HT1080 (cell line): ENCODE measurements at regions not wholly inside any gene's neighbourhood (a gene's known extent, or its start where the extent isn't known, plus 50 kb on each side); places are given as distances from the start of the nearest gene placed in this dataset.
"Not testable (repeated sequence)": the region's sequence is repeated elsewhere in the genome, so short reads cannot be mapped to it uniquely, and the experiment has no call there.

Experiments used
- DNase-seq: peaks from one replicate; pipeline ENCODE4 v3.0.0-alpha.2; 2015; ENCODE audit warnings: low read depth

DNA sequence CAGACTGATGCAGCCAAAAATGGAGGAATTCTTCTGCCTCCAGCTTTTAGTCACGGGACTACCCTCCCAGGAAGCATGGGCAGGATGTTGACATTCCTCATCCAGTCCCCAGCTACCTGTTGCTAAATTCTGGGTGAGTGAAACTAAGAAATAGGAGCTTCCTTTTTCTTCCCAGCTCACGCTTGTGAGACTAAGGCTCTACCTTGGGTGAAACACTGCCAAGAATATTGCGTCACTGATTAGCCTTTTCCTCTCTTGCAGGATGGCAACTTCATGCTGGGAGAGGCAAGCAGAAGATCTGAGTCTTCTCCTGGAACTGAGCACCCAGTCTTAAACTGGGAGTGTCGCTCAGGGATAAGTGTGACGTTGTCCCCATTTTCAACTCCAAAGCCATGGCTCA, 59.7 kb downstream of the RNU2-63P start:
- DNase-seq = not testable (repeated sequence)

- not testable (repeated sequence) for DNase-seq
Measured at GRCh38 chr2:87949008-87949407, 67.3 kb downstream of the RNU2-63P start.

- not testable (repeated sequence) for DNase-seq
Measured at GRCh38 chr2:87946644-87947370, 69.5 kb downstream of the RNU2-63P start.

GRCh38 chr2:87939299-87939698, 77.0 kb downstream of the RNU2-63P start:
- not testable (repeated sequence) for DNase-seq

- DNase-seq = not testable (repeated sequence)
Measured at GRCh38 chr2:87919023-87919665, 93.5 kb upstream of the RGPD2 start.

- DNase-seq = not testable (repeated sequence)
Measured at GRCh38 chr2:87917194-87917593, 91.6 kb upstream of the RGPD2 start.

- DNase-seq = not testable (repeated sequence)
Measured at GRCh38 chr2:87910848-87911247, 85.3 kb upstream of the RGPD2 start.

DNA sequence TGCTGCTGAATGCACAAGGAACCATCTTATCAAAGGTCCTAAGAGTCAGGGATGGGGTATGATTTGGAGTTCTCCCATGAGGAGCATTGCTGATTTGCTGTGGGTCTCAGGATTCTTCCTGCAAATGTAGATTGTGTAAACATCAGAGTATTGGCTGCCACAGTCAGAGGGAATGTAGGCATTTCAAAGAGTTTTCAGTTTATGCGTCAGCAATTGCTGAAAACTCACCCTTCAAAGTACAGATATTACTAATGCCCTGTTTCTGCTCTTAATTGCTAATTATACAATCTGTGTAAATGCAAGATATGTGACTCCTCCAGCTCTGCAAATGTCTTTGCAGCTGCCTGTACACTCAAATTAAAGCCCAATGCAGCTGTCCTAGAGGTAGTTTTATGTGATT, 83.4 kb upstream of the RGPD2 start:
- not testable (repeated sequence) for DNase-seq

GRCh38 chr2:87907556-87908099, 82.0 kb upstream of the RGPD2 start:
- not testable (repeated sequence) for DNase-seq

GRCh38 chr2:87903242-87904114, 77.9 kb upstream of the RGPD2 start:
- DNase-seq = not testable (repeated sequence)

DNA sequence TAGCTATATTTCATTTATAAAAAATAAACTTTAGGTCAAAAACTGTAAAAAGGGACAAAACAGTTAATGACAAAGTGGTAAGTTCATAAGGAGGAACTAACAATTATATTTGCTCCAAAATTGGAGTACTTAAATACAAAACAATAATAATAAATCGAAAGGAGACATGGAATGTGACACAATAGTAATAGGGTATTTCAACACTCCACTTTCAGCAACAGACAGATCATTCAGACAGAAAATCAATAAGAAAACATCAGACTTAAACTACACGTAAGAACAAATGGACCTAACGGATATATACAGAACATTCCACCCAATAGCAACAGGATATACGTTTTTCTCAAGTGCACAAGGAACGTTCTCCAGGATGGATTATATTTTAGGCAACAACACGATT, 58.1 kb upstream of the RGPD2 start:
- DNase-seq = peak; percentile 0
